Sigmoid colon (tissue), 4 donors: ENCODE measurements at regions not wholly inside any gene's neighbourhood (a gene's known extent, or its start where the extent isn't known, plus 50 kb on each side); places are given as distances from the start of the nearest gene placed in this dataset.

Source experiments
- CTCF ChIP-seq, 4 experiments: fragments of 450-650 bp in 3 of 4; fragments of 200-600 bp in 1 of 4; IDR thresholded peaks; one replicate each; pipeline ENCODE4 v1.5.1; 2016 to 2019; ENCODE audit warnings: antibody characterized with exemption in 4 of 4, mild to moderate bottlenecking in 3 of 4, moderate library complexity in 2 of 4
- EP300 ChIP-seq, 4 donors: sonication (generic); formaldehyde crosslinking; IDR thresholded peaks; one replicate each; pipeline ENCODE4 v1.6.1; 2017; ENCODE audit warnings: antibody characterized with exemption in 4 of 4
- POLR2A ChIP-seq, 2 donors: fragments of 450-650 bp; IDR thresholded peaks; one replicate each; pipeline ENCODE4 v1.6.1; 2016; ENCODE audit warnings: antibody characterized with exemption in 2 of 2, mild to moderate bottlenecking in 2 of 2, moderate library complexity in 2 of 2
- POLR2AphosphoS5 ChIP-seq, 4 donors: sonication (generic); formaldehyde crosslinking; IDR thresholded peaks; one replicate each; pipeline ENCODE4 v1.6.1; 2017; ENCODE audit warnings: antibody characterized with exemption in 4 of 4

GRCh38 chr6:56406276-56407269 lies 159.2 kb upstream of the COL21A1 start:
- TF ChIP-seq CTCF (IDR thresholded peaks at IDR 0.05) (no peak), POLR2A (IDR thresholded peaks at IDR 0.05) (no peak), EP300 (IDR thresholded peaks at IDR 0.05) (no peak), POLR2AphosphoS5 (IDR thresholded peaks at IDR 0.05) (no peak)
